ENCODE measurements at regions not wholly inside any gene's neighbourhood (a gene's known extent, or its start where the extent isn't known, plus 50 kb on each side); places are given as distances from the start of the nearest gene placed in this dataset.

GRCh38 chr5:5929291-5930020 lies 448.9 kb downstream of the MED10 start:
- WGBS (ENCODE audit: extremely low coverage, insufficient read length, low lambda C conversion rate) = no CpG with 5 or more reads among the region's 7 CpGs
- H3T11ph ChIP-seq (ENCODE audit: low read length) = no peak overlapping the region

More at GRCh38 chr5:5929291-5930020, 448.9 kb downstream of the MED10 start:
- Histone ChIP-seq H3K4ac (ENCODE audit: low read depth, low read length) (no peak overlapping the region), H3K23ac (ENCODE audit: insufficient read length, low read depth, low read length) (no peak overlapping the region), H2BK12ac (ENCODE audit: insufficient read length, low read depth, low read length) (no peak overlapping the region), H2BK20ac (ENCODE audit: low read depth, low read length, poor library complexity, severe bottlenecking) (no peak overlapping the region), H2BK5ac (ENCODE audit: insufficient read length, low read length) (no peak overlapping the region), H4K91ac (ENCODE audit: insufficient read length, low read depth, low read length) (no peak overlapping the region), H3K27me3 (ENCODE audit: insufficient read depth, low read length) (no peaks in the 10 kb centered on the region; the same call in 1 of the 2 replicates), H3K18ac (ENCODE audit: insufficient read length, low read depth, low read length) (no peak overlapping the region), H3K9ac (ENCODE audit: extremely low read depth, insufficient read length, low read length) (no peak overlapping the region), H3K79me1 (ENCODE audit: insufficient read depth, low read depth, low read length, poor library complexity, severe bottlenecking) (no peaks in the 10 kb centered on the region), H3K56ac (ENCODE audit: insufficient read length, low read depth, low read length) (no peak overlapping the region), H3K4me2 (ENCODE audit: insufficient read depth, insufficient read length, low read length) (no peak overlapping the region), H4K20me1 (ENCODE audit: control insufficient read depth, insufficient read depth, insufficient read length) (no peaks in the 10 kb centered on the region), H2AFZ (ENCODE audit: low read length) (no peak overlapping the region), H3K9me3 (ENCODE audit: control insufficient read depth, low read depth, low read length) (no peaks in the 10 kb centered on the region), H3K23me2 (ENCODE audit: insufficient read length, low read depth, low read length, poor library complexity, severe bottlenecking) (no peaks in the 10 kb centered on the region), H2BK15ac (ENCODE audit: low read depth, low read length) (no peak overlapping the region), H2AK5ac (ENCODE audit: insufficient read length, low read length) (no peak overlapping the region), H3K14ac (ENCODE audit: insufficient read depth, low read length) (no peak overlapping the region), H3K79me2 (ENCODE audit: insufficient read depth, low read length) (no peaks in the 10 kb centered on the region), H3K4me1 (ENCODE audit: insufficient read depth, low read length) (no peaks in the 10 kb centered on the region), H4K8ac (replicated peaks; ENCODE audit: insufficient read length, low read depth, low read length) (no peak overlapping the region), H4K5ac (ENCODE audit: insufficient read length, low read depth, low read length) (no peak overlapping the region), H3K27ac (ENCODE audit: insufficient read length, low read depth, low read length) (no peak overlapping the region), H2BK120ac (ENCODE audit: low read depth, low read length, poor library complexity, severe bottlenecking) (no peak overlapping the region)
- Mint-ChIP-seq H3K27ac (no peak overlapping the region; a peak in 1 of 7 replicates), H3K36me3 (ENCODE audit: insufficient read depth in 1 of 3, low read depth in 3 of 3) (no peaks in the 10 kb centered on the region; a peak in 1 of 7 replicates), H3K4me1 (no peaks in the 10 kb centered on the region), H3K27me3 (ENCODE audit: low read depth) (peaks cover 10% of the 10 kb centered on the region), H3K4me3 (no peak overlapping the region), H3K9me3 (peaks cover 0 to 2% of the 10 kb centered on the region in 2 experiments; a peak in 2 of 5 replicates)
- no peak for DNase-seq
- no peak for TF ChIP-seq CTCF (conservative IDR thresholded peaks at IDR 0.05)
